ENCODE measurements at regions not wholly inside any gene's neighbourhood (a gene's known extent, or its start where the extent isn't known, plus 50 kb on each side); places are given as distances from the start of the nearest gene placed in this dataset.

DNA sequence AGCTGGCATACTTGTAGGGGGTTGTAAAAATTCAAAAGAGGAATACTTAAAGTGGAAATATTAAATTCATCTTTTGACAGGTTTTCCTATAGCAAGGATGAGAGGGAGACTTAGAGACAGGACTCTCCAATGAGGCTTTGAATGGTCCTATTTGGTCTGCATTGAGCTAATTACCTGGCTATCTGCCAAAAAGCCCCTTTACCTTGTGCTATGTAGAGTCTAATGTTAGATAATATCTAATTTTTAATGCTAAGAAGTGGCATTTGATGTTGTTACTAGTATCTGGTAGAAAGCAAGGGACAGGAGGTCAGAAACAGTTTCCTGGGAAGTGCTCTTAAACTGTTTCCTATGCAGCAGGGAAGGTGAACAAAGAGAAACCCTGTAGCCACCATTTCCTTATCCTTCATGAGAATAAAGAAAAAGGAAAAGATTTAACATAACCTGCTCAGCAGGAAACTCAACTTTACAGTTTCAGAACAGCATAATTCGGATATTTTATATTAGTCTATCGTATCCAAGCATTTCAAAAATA is 550.0 kb downstream of the SOX5 start:
- TF ChIP-seq, protein P1, sequence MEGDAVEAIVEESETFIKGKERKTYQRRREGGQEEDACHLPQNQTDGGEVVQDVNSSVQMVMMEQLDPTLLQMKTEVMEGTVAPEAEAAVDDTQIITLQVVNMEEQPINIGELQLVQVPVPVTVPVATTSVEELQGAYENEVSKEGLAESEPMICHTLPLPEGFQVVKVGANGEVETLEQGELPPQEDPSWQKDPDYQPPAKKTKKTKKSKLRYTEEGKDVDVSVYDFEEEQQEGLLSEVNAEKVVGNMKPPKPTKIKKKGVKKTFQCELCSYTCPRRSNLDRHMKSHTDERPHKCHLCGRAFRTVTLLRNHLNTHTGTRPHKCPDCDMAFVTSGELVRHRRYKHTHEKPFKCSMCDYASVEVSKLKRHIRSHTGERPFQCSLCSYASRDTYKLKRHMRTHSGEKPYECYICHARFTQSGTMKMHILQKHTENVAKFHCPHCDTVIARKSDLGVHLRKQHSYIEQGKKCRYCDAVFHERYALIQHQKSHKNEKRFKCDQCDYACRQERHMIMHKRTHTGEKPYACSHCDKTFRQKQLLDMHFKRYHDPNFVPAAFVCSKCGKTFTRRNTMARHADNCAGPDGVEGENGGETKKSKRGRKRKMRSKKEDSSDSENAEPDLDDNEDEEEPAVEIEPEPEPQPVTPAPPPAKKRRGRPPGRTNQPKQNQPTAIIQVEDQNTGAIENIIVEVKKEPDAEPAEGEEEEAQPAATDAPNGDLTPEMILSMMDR (conservative IDR thresholded peaks at IDR 0.05) = no peak
- TF ChIP-seq ZFX (IDR thresholded peaks at IDR 0.05) = no peak

Measured in C4-2B (cell line).